OCI-LY7 (cell line): ENCODE measurements at regions not wholly inside any gene's neighbourhood (a gene's known extent, or its start where the extent isn't known, plus 50 kb on each side); places are given as distances from the start of the nearest gene placed in this dataset.

Experiments used
- CTCF ChIP-seq: fragments of 200-600 bp; sonication (generic); conservative IDR thresholded peaks from 2 replicates; pipeline ENCODE4 v1.5.1; 2014; ENCODE audit warnings: mild to moderate bottlenecking, antibody characterized with exemption, low read length, moderate library complexity, mixed read lengths
- EZH2phosphoT487 ChIP-seq: fragments of 200-600 bp; sonication (generic); IDR thresholded peaks from 2 replicates; pipeline ENCODE4 v1.6.1; 2018; ENCODE audit warnings: low read depth, borderline replicate concordance, mild to moderate bottlenecking, mixed run types, antibody characterized with exemption, low read length, moderate library complexity, mixed read lengths

GRCh38 chr12:81835783-81836182, 76.6 kb upstream of the PPFIA2 start:
- TF ChIP-seq EZH2phosphoT487 (no peak), CTCF (no peak)
